NCI-H82 treated with DMSO at 0.1 percent for 48 hours (cell line): ENCODE measurements at regions not wholly inside any gene's neighbourhood (a gene's known extent, or its start where the extent isn't known, plus 50 kb on each side); places are given as distances from the start of the nearest gene placed in this dataset.
A peak's percentile ranks its signal among the peaks of the same experiment; 100 is the strongest.
"Not testable (repeated sequence)": the region's sequence is repeated elsewhere in the genome, so short reads cannot be mapped to it uniquely, and the experiment has no call there.

Experiments
- DNase-seq: peaks from one replicate; lab custom pipeline; 2025; ENCODE audit not compliant: unreplicated experiment; lab: John Stamatoyannopoulos, UW

DNA sequence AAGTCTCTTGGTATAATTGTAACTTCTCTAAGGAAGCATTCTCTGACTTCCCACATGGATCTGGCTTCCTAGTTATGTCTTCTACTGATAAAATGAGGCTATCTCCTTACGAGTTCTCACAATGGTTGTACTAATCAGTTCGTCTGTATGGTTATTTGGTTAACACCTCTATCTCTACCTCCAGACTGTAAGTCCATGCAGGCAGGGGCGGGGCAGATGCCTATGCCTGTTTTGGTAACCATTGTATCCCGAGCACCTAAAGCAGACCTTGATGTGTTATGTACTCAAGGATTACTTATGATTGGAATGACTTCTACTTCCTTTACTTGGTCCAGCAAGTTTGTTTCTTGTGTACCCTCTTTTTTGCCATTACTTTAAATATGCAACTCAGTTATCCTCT, 125.0 kb upstream of the PITX1 start:
- DNase-seq, result no peak

DNA sequence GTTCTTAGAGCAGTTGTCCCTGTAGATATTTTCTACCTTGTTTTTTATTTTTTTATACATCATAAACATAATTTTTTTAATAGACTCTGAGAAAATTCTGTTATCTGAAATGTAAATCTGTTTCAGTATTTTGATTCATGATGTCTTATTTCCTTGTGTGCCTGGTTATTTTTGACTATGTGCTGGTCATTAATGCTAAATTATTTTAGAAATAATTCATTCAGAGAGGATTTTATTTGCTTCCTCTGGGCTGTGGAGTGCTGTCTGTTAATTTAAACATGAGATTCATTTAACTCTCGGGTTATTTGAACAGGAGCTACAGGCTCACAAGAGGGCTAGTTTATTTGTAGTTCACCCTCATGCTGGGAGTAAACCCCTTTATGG, 124.3 kb upstream of the PITX1 start:
- no peak for DNase-seq

DNA sequence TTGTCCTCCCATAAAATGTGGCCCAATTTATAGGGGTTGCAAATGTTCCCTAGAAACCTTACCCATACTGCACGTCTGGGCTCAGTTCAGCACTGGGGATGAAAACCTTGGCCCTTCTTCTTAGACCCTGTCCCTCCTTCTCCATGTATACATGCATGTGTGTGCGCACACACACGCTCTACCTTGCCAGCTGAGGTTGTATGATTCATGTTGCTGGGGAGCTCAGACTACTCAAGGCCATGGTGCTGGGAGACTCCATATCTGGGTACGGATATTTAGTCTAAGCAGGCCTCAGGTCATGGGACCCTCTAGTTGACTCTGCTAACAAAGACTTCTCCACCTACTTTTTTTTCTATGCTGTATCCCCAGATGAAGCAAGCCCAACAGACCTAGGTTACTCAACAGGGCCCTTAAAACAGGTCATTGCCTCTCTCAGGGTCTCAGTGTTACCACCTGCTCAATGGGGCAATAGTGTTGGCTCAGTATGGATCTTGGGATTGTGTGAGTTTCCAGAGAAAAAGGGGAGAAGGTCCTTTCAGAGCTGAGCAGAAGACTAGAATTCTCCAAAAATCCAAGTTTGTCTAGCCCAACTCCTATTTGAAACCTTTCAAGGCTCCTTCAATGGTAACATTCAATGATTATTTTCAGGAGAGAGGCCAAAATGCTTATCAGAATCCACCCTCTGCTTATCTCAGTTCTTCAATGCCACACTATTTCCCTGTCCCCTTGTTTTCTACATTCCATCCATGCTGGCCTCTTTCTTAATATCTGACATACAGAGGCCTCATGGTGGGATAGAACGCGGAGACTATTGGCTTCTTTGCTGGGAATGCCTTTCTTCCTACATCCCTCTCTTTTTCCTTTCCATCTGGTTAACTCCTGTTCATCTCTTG, 123.6 kb upstream of the PITX1 start:
- DNase-seq, result no peak

DNA sequence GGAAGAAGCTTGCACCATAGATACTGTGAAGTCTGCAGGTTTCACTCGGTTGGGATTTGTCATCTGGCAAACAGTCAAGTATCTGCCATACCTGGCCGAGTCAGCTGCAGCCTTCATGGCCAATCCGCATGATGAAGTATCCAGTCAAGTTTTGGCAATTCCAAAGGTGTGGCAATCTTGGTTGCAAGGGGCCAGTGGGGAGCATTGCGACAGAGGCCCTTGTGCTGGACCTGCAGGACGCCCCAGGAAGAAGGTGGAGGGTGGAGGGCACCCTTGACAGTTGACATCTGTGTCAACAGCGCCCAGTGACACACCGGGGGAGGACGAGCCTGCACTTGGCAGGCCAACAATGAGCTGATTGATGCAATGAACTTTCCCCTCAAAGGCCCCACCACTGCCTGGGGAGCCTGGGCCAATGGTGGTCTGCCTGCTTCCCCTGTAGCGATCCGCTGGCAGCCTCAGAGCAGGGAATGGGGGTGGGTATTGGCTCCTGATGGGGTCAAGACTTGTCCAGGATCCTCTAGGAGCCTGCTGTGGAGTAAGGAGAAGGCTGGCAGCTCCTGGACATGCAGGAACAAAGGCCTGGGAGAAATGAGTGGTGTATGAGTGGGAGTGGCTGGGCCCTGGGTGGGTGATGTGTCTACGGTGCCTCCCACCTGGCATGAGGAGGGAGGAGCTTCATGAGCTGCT, 122.8 kb upstream of the PITX1 start:
- no peak for DNase-seq

DNA sequence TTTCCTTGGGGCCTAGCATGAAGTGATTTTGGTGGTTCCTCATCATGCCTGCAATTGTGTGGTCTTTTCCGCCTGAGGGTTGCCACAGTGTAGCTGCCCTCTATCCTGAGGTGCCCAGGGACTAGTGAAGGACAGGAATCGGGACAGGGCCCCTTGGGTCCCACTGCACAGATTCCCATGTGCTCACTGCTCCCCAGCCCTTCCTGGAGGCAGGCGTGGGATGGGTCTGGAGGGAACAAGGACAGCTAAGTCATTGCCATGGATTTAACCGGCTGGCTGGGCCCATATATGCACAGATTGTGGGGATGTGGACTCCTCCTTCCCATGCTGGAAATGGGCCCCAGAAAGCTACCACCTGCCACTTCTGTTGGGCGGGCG, 122.3 kb upstream of the PITX1 start:
- no peak for DNase-seq

DNA sequence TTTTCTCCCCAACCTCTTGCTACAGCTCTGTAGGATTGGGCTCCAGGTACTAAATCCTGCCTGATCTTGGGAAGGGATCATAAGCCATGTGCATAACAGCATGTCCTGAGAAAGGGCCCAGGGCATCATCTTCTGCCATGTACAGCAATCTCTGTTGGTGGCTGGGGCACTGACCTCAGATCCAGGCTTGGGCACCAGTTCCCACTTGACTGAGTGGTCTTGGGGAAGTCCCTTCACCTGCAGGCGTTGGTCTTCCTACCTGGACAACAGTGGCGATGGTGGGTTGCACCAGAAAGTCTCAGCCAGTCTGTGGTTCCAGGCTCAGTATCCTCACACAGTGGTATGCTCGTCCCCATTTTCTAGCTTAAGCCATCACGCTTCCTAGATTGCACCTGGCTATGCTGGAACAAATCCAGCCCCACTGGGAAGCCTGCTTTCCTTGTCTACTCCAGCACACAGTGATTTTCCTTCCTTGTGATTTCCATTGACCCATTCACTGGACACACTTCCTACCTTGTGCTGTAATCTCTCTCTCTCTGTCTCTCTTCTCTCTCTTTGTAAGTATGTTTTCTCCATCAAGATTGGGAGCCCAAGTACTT, 121.7 kb upstream of the PITX1 start:
- no peak for DNase-seq

DNA sequence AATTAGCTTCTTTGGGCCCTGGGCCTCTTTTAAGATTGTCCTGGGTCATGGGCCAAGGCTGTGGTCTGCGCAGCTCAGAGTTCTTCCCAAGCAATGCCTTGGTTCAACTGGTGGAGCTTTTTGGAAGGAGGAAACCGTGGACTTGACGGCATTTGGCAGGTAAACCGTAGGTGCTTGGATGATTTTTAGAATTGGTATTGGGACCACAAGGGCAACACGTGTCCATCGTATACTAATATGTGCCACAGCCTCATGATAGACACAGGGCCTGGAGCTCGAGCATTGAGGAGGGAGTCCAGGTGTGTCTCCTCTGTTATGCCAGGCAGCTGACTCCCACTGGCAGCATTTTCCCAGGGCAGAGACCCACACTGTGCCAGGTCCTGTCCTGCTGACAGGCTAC, 120.9 kb upstream of the PITX1 start:
- no peak for DNase-seq

DNA sequence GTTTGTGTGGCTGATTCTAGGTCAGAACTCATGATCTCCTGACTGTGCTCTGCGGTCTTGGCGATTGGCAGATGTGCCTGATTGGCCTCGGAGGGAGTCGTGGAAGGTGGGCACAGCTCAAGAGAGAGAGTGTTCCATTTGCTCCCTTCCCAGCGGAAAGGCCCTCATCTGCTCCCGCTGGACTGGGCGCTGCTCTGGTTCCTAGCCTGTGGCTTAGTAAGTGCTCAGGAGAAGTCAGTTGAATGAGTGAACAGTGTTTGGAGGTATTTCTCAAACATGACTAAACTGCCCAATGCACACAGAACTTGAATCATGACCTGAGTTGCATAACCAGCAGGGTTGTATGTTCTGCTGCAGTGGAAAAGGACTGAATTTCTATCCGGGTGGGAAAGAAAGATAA, 120.2 kb upstream of the PITX1 start:
- no peak for DNase-seq

DNA sequence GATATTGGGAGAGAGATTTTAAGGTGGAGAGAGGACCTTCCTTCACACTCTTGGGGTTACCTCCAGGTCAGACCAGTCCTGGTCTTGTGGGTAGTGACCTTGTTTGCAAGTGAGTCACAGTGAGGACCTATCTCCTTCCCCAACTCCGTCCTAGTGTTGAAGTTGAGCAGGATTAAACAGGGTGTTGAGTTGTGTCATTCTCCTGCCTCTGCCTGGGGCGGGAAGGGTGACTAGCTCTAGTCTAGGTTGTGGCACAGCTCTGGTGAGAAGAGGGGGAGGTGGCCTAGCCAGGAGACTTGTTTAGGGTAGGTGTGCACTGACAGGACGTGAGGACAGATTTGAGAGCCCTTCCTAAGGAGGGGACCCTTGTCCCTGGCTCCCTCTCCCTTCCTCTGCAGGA, 119.6 kb upstream of the PITX1 start:
- DNase-seq, result no peak

DNA sequence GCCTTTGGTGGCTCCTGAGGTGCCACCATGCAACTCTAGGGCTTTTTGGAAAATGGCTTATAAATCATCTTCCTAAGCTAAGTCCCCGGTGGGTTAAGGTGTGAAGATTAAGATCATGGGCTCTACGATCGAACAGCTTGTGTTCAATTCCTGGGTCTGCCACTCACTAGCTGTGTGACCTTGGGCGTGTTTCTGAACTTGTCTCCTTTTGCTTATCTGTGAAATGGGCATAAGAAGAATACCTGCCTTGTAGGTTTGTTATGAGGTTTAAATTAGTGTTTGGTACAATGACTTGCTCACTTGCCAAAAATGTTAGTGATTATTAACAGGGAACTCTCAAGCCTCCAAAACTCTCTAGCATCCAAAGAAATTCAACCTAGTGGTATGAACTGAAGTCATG, 119.2 kb upstream of the PITX1 start:
- DNase-seq, result no peak

DNA sequence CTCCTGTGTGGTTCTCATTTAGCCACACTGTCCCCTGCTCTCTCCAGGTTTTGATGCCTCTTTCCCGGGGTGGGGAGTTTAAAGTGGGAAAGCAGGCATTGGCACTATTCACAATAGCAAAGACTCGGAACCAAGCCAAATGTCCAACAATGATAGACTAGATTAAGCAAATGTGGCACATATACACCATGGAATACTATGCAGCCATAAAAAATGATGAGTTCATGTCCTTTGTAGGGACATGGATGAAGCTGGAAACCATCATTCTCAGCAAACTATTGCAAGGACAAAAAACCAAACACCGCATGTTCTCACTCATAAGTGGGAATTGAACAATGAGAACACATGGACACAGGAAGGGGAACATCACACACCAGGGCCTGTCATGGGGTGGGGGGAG, 117.6 kb upstream of the PITX1 start:
- not testable (repeated sequence) for DNase-seq

DNA sequence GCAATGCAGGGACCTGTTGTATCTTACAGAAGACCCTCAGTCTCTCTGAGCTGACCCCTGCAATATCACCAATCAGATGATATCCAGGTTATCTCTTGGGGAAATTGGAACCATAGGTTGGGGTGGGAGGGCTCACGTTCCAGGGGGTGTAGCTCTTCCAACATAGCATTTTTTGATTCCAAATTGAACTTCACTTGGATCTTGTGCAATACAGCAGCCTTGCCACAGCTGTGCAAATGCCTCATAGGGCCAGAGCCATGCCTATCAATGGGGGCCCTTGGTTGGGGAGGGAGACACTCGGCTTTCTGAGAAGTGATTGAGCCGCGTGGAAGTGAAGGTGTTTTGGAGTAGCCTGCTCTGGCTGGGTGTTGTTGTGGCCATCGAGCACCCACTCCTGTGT, 117.2 kb upstream of the PITX1 start:
- DNase-seq, result no peak

DNA sequence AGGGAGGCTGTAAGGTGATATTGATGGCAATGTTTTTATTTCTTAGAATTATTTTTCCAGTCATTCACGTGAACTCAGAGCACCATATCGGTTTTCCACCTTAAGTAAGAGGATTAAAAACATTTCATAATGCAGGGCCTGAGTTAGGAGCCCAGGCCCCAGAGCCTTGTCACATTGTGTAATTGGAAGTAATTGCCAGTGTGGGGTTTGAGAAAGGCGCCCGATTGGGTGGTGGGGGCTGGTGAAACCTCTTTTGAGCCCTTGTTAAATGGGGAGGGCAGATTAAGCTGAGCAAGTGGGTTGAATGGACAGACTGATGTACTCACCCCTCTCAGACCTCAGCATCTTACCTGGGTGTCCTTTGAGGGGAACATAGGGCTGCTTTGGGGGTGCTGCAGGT, 116.7 kb upstream of the PITX1 start:
- DNase-seq, result peak; percentile 28

DNA sequence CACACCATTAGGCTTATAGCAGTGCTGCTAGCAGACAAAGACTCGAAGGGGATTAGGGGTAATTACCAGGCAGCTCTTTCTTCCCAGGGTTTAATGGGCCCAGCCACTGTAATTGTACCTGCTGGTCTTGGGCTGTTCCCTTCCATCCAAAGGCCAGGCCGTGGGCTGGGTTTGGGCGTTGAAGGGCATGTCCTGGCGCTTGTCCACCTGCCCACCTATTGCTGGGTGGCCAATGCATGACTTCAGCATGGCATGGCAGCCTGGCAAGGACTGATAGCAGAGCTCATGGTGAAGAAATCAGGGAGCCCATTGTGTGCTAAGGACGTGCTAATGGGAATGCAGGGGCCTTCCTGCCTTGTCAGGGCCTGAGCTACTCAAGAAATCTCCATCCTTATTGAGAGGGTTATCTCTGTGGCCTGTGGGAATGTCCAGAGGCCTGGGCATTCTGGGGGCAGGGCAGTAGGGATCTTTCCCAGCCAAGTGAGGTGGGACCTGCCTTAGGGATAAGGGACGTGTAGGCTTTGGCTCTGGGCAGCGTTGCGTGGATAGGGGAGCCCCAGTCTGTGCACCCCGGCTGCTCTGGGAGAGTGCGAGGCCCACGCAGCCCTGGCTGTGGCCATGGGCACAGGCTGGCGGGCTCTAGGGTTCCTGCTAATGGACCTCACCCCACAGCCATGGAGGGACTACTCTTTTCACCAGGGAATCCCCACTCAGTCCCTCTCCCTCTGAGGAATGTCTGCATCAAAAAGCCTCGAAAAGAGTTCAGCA, 116.1 kb upstream of the PITX1 start:
- DNase-seq, result peak; percentile 67

DNA sequence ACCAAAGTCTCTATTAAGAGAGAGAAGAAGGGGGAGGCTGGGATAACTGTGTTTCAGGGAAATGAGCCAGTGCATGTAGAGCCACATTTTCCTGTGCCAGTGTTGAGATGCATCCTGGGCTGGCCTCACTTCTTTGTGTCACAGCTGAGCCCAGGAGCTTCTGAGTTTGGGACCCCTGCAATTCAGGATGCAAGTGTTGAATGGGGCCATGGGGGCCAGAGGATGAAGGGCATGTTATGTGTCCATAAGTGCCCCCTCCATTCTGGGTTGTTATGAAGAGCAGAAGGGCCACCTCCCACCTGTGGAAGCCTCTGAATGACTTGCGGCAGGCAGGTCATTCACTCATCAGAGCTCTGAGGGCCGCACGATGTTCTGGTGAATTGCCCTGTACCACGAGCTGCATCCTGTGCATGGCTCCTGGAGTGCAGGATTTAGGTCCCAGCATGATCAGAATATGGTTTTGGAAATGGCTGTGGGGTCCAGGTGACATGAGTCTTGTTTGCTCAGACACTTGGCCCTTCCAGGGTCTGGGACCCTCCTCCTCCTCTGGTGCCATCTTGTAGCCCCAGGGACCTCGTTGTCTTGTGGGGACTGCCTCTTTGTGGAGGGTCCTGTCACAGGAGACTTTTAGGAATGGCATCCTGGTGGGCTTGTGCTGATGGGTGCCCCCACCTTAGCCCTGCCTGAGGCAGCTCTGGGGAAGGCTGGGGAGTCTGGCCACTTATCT, 115.4 kb upstream of the PITX1 start:
- DNase-seq, result no peak

DNA sequence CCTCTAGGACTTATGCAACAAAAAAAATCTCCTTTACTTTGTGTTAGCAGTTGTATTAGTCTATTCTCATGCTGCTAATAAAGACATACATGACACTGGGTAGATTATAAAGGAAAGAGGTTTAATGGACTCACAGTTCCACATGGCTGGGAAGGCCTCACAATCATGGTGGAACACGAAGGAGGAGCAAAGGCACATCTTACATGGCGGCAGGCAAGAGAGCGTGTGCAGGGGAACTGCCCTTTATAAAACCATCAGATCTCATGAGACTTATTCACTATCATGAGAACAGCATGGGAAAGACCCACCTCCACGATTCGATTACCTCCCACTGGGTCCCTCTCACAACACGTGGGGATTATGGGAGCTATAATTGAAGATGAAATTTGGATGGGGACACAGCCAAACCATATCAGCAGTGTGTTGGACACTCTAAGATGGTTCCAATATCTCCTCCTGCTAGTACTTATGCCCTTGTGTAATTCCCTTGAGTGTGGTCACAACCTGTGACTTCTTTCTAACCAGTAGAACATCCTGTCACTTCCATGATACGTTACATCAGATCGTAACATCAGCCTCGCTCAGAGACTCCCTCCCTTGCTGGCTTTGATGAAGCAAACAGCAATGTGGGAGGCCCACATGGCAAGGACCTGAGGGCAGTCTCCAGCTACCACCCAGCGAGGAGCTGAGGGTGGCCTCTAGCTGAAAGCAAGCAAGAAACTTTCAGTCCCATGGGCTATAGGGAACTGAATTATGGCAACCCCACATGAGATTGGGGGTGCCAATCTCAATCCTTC, 113.5 kb upstream of the PITX1 start:
- no peak for DNase-seq

DNA sequence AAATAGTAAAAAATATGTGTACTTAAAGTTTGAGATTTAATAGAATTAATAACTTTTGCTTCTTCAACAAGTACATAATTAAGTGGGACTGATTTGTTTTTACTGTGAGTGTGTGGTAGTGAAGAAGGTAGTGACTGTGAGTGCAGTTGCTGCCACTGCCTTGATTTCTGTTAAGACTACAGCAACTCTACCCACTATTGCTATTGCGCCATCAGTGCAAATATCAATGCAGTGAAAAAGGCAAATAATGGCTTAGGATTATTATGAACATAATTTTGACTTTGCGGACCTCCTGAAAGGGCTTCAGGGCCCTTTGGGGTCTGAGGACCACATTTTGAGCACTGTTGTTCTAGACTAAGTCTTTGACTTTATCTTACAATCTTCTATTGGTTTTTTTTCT, 112.0 kb upstream of the PITX1 start:
- no peak for DNase-seq

DNA sequence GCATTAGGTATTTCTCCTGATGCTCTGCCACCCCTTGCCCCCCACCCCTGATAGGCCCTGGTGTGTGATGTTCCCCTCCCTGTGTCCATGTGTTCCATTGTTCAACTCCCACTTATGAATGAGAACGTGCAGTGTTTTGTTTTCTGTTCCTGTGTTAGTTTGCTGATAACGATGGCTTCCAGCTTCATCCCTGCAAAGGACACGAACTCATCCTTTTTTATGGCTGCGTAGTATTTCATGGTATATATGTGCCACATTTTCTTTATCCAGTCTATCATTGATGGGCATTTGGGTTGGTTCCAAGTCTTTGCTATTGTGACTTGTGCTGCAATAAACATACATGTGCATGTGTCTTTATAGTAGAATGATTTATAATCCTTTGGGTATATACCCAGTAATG, 109.7 kb upstream of the PITX1 start:
- not testable (repeated sequence) for DNase-seq

DNA sequence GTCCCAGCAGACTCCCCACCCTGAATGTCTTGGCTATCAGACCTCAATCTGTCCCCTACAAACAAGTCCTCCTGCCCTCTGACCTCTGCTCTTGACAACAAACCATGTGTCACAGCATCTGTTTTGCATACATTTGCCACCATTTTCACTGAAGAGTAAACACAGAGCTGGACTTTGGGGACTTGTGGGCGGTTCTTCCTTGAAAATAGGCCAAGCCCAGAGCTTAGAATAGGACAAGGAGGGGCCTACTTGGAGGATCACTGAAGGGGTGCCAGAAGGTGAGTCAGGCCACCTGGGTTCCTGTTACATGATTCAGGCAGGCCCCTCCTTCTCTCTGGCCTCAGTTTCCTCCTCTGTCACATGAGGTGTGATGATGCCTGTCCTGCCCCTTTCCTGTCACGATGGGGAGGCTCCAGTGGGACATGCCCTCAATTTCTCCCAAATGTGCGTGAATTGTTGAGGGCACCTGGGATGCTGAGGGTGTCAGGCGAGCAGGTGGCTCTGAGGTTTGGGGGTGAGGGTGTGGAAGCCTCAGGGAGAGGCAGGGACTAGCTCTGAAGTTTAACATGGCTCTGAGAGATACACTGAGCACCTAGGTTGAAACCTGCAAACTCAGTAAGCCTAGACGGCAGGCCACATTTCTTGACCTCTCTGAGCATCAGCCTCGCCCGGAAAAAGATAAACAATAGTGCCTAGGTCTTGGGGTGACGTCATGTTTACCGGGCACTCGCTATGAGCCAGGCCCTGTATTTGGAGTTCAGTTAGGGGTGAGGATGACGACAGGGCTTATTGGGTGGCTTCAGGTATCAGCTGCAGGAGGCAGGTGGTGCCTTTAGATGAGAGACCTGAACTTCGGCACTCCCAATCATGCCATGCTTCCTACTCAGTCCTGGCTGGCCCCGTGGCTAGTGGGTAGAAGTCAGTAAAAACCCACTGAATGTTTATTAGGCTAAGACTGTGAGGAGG, 107.6 kb upstream of the PITX1 start:
- DNase-seq, result no peak
